Mammary epithelial cell (primary cell): ENCODE measurements at regions not wholly inside any gene's neighbourhood (a gene's known extent, or its start where the extent isn't known, plus 50 kb on each side); places are given as distances from the start of the nearest gene placed in this dataset.

Source experiments
- CTCF ChIP-seq, 2 donors: IDR thresholded peaks in 1 of 2; conservative IDR thresholded peaks in 1 of 2; 2 replicates each; pipeline ENCODE4 v1.5.1; 2011 to 2012; ENCODE audit warnings: inconsistent platforms in 2 of 2, low read length in 2 of 2, mild to moderate bottlenecking in 2 of 2, control low read depth in 1 of 2, low read depth in 1 of 2; ENCODE audit not compliant: insufficient read depth in 1 of 2; ENCODE audit errors: extremely low read depth in 1 of 2
- EZH2 ChIP-seq: IDR thresholded peaks from 2 replicates; pipeline ENCODE4 v1.6.1; 2012; ENCODE audit warnings: low read length, inconsistent platforms, borderline replicate concordance

GRCh38 chr2:35997488-35997887, 358.1 kb upstream of the CRIM1 start:
- TF ChIP-seq CTCF (conservative IDR thresholded peaks at IDR 0.05 in 1 of 2, IDR thresholded peaks at IDR 0.05 in 1 of 2; ENCODE audit: extremely low read depth in 1 of 2, insufficient read depth in 1 of 2, low read depth in 1 of 2, low read length in 2 of 2) = no peak
- TF ChIP-seq EZH2 = no peak
